H9 (cell line): ENCODE measurements at regions not wholly inside any gene's neighbourhood (a gene's known extent, or its start where the extent isn't known, plus 50 kb on each side); places are given as distances from the start of the nearest gene placed in this dataset.

Experiments
- DNase-seq: peaks from one replicate; pipeline ENCODE4 v3.0.0-alpha.2; 2017
- H2AFZ ChIP-seq: one replicate; pipeline ENCODE4 v1.6.1; 2013; ENCODE audit warnings: mild to moderate bottlenecking, low read length, control low read depth, moderate library complexity
- H2AK5ac ChIP-seq: 2 replicates; pipeline ENCODE4 v1.6.1; 2013; ENCODE audit warnings: low read length, control low read depth, mixed read lengths; ENCODE audit not compliant: insufficient read length
- H2BK120ac ChIP-seq: one replicate; pipeline ENCODE4 v1.6.1; 2013; ENCODE audit warnings: low read depth, mild to moderate bottlenecking, low read length, control low read depth, inconsistent platforms; ENCODE audit not compliant: poor library complexity, severe bottlenecking
- H2BK12ac ChIP-seq: 2 replicates; pipeline ENCODE4 v1.6.1; 2013; ENCODE audit warnings: low read length, control low read depth, mixed read lengths, low read depth; ENCODE audit not compliant: insufficient read length
- H2BK15ac ChIP-seq: 2 replicates; pipeline ENCODE4 v1.6.1; 2013; ENCODE audit warnings: low read depth, low read length, control low read depth
- H2BK20ac ChIP-seq: one replicate; pipeline ENCODE4 v1.6.1; 2013; ENCODE audit warnings: low read depth, mild to moderate bottlenecking, low read length, control low read depth, inconsistent platforms; ENCODE audit not compliant: poor library complexity, severe bottlenecking
- H2BK5ac ChIP-seq: 2 replicates; pipeline ENCODE4 v1.6.1; 2013; ENCODE audit warnings: low read length, control low read depth, mixed read lengths; ENCODE audit not compliant: insufficient read length
- H3K14ac ChIP-seq: 2 replicates; pipeline ENCODE4 v1.6.1; 2013; ENCODE audit warnings: low read length, control low read depth; ENCODE audit not compliant: insufficient read depth
- H3K18ac ChIP-seq: 2 replicates; pipeline ENCODE4 v1.6.1; 2013; ENCODE audit warnings: low read depth, mild to moderate bottlenecking, mixed read lengths, low read length, control low read depth; ENCODE audit not compliant: insufficient read length
- H3K23ac ChIP-seq: 2 replicates; pipeline ENCODE4 v1.6.1; 2013; ENCODE audit warnings: low read length, control low read depth, mixed read lengths, low read depth; ENCODE audit not compliant: insufficient read length
- H3K23me2 ChIP-seq: 2 replicates; pipeline ENCODE4 v1.6.1; 2013; ENCODE audit warnings: low read depth, mild to moderate bottlenecking, mixed read lengths, low read length, control low read depth; ENCODE audit not compliant: insufficient read length, poor library complexity, severe bottlenecking
- H3K27ac ChIP-seq: 2 replicates; pipeline ENCODE4 v1.5.1; 2013; ENCODE audit warnings: low read length, control low read depth, mixed read lengths, low read depth; ENCODE audit not compliant: insufficient read length
- H3K27me3 ChIP-seq: 2 replicates; pipeline ENCODE4 v1.6.1; 2013; ENCODE audit warnings: low read length, control low read depth, inconsistent platforms; ENCODE audit not compliant: insufficient read depth
- H3K4ac ChIP-seq: 2 replicates; pipeline ENCODE4 v1.6.1; 2013; ENCODE audit warnings: low read depth, mild to moderate bottlenecking, control low read depth, inconsistent platforms, low read length, moderate library complexity
- H3K4me1 ChIP-seq: 2 replicates; pipeline ENCODE4 v1.6.1; 2013; ENCODE audit warnings: low read length, control low read depth, inconsistent platforms; ENCODE audit not compliant: insufficient read depth
- H3K4me2 ChIP-seq: 2 replicates; pipeline ENCODE4 v1.6.1; 2013; ENCODE audit warnings: low read length, control low read depth, mixed read lengths; ENCODE audit not compliant: insufficient read length, insufficient read depth
- H3K56ac ChIP-seq: 2 replicates; pipeline ENCODE4 v1.6.1; 2013; ENCODE audit warnings: low read depth, mild to moderate bottlenecking, mixed read lengths, low read length, control low read depth; ENCODE audit not compliant: insufficient read length
- H3K79me1 ChIP-seq: 2 replicates; pipeline ENCODE4 v1.6.1; 2013; ENCODE audit warnings: low read depth, mild to moderate bottlenecking, moderate library complexity, low read length, control low read depth, inconsistent platforms; ENCODE audit not compliant: insufficient read depth, poor library complexity, severe bottlenecking
- H3K79me2 ChIP-seq: 2 replicates; pipeline ENCODE4 v1.6.1; 2013; ENCODE audit warnings: low read length, control low read depth, inconsistent platforms; ENCODE audit not compliant: insufficient read depth
- H3K9ac ChIP-seq: 2 replicates; pipeline ENCODE4 v1.6.1; 2013; ENCODE audit warnings: low read length, control low read depth, mixed read lengths; ENCODE audit not compliant: insufficient read length; ENCODE audit errors: extremely low read depth
- H3K9me3 ChIP-seq: one replicate; pipeline ENCODE4 v1.6.1; 2013; ENCODE audit warnings: low read depth, low read length, inconsistent platforms; ENCODE audit not compliant: control insufficient read depth
- H3T11ph ChIP-seq: one replicate; pipeline ENCODE4 v1.6.1; 2013; ENCODE audit warnings: mild to moderate bottlenecking, low read length, control low read depth, inconsistent platforms
- H4K20me1 ChIP-seq: one replicate; pipeline ENCODE4 v1.6.1; 2013; ENCODE audit not compliant: control insufficient read depth, insufficient read length, insufficient read depth
- H4K5ac ChIP-seq: 2 replicates; pipeline ENCODE4 v1.6.1; 2013; ENCODE audit warnings: low read depth, mild to moderate bottlenecking, mixed read lengths, low read length, control low read depth; ENCODE audit not compliant: insufficient read length
- H4K8ac ChIP-seq: replicated peaks from 2 replicates; pipeline ENCODE4 v1.6.1; 2013; ENCODE audit warnings: low read length, control low read depth, mixed read lengths, low read depth; ENCODE audit not compliant: insufficient read length
- H4K91ac ChIP-seq: 2 replicates; pipeline ENCODE4 v1.6.1; 2013; ENCODE audit warnings: low read depth, mild to moderate bottlenecking, moderate library complexity, mixed read lengths, low read length, control low read depth; ENCODE audit not compliant: insufficient read length
- H3K27ac Mint-ChIP-seq, 3 experiments: 2 replicates in 2 of 3; 3 replicates in 1 of 3; pipeline ENCODE4 v1.8.0; 2020 to 2021; ENCODE audit warnings: mixed read lengths in 3 of 3, mild to moderate bottlenecking in 1 of 3, moderate library complexity in 1 of 3
- H3K27me3 Mint-ChIP-seq: 2 replicates; pipeline ENCODE4 v1.8.0; 2021; ENCODE audit warnings: low read depth, mild to moderate bottlenecking, moderate library complexity, mixed read lengths
- H3K36me3 Mint-ChIP-seq, 3 experiments: 2 replicates in 2 of 3; 3 replicates in 1 of 3; pipeline ENCODE4 v1.8.0; 2020 to 2021; ENCODE audit warnings: low read depth in 3 of 3, mixed read lengths in 3 of 3; ENCODE audit not compliant: insufficient read depth in 1 of 3
- H3K4me1 Mint-ChIP-seq, 2 experiments: 2 replicates each; pipeline ENCODE4 v1.8.0; 2020; ENCODE audit warnings: mixed read lengths in 2 of 2
- H3K4me3 Mint-ChIP-seq, 2 experiments: 2 replicates in 1 of 2; 3 replicates in 1 of 2; pipeline ENCODE4 v1.8.0; 2020 to 2021; ENCODE audit warnings: mild to moderate bottlenecking in 2 of 2, mixed read lengths in 2 of 2, moderate library complexity in 1 of 2
- H3K9me3 Mint-ChIP-seq, 2 experiments: 2 replicates in 1 of 2; 3 replicates in 1 of 2; pipeline ENCODE4 v1.8.0; 2020; ENCODE audit warnings: mild to moderate bottlenecking in 2 of 2, mixed read lengths in 2 of 2, moderate library complexity in 1 of 2
- CTCF ChIP-seq: fragments of 200-600 bp; sonication (generic); conservative IDR thresholded peaks from 3 replicates; pipeline ENCODE4 v1.8.0; 2021; ENCODE audit warnings: antibody characterized with exemption, mild to moderate bottlenecking
- WGBS: extraction: QIAGEN DNeasy Blood & Tissue Kit; methylation state at CpG from one replicate; pipeline ENCODE4 v1.1.7; 2013; ENCODE audit warnings: missing lambda C conversion rate, low lambda C conversion rate, mixed read lengths; ENCODE audit not compliant: insufficient read length; ENCODE audit errors: extremely low coverage; 5-methylcytosine and 5-hydroxymethylcytosine counted together

- Histone ChIP-seq H3K18ac (no peak overlapping the region), H3K9ac (no peak overlapping the region), H3K23ac (no peak overlapping the region), H4K8ac (no peak overlapping the region), H3K27me3 (no peaks in the 10 kb centered on the region), H3K27ac (no peak overlapping the region), H2BK15ac (no peak overlapping the region), H4K5ac (no peak overlapping the region), H3T11ph (no peak overlapping the region), H2AK5ac (no peak overlapping the region), H3K4ac (no peak overlapping the region), H2BK20ac (no peak overlapping the region), H3K14ac (no peak overlapping the region), H4K91ac (no peak overlapping the region), H2BK5ac (no peak overlapping the region), H3K79me2 (no peaks in the 10 kb centered on the region), H2AFZ (no peak overlapping the region), H3K9me3 (no peaks in the 10 kb centered on the region), H3K79me1 (no peaks in the 10 kb centered on the region), H3K23me2 (no peaks in the 10 kb centered on the region), H2BK12ac (no peak overlapping the region), H3K4me1 (no peaks in the 10 kb centered on the region), H4K20me1 (no peaks in the 10 kb centered on the region), H3K56ac (no peak overlapping the region), H2BK120ac (no peak overlapping the region), H3K4me2 (no peak overlapping the region)
- H3K27ac Mint-ChIP-seq, result no peak overlapping the region
- DNase-seq, result no peak
- no CpG with 5 or more reads among the region's 4 CpGs for WGBS
- peaks cover 8 to 9% of the 10 kb centered on the region in 2 experiments for H3K4me1 Mint-ChIP-seq
- no peak for TF ChIP-seq CTCF
- no peak overlapping the region for H3K4me3 Mint-ChIP-seq
- no peaks in the 10 kb centered on the region for H3K36me3 Mint-ChIP-seq
- no peaks in the 10 kb centered on the region for H3K27me3 Mint-ChIP-seq
- no peaks in the 10 kb centered on the region for H3K9me3 Mint-ChIP-seq
Observed at GRCh38 chr3:124599779-124600693, 130.2 kb upstream of the UMPS start.
